GM18870 (cell line): ENCODE measurements at regions not wholly inside any gene's neighbourhood (a gene's known extent, or its start where the extent isn't known, plus 50 kb on each side); places are given as distances from the start of the nearest gene placed in this dataset.
A peak's percentile ranks its signal among the peaks of the same experiment; 100 is the strongest.
"Not testable (repeated sequence)": the region's sequence is repeated elsewhere in the genome, so short reads cannot be mapped to it uniquely, and the experiment has no call there.

Experiments used
- ATAC-seq: cut with Tn5 transposase; IDR thresholded peaks from one replicate; pipeline ENCODE4 v1.9.1; 2021; ENCODE audit warnings: moderate library complexity; ENCODE audit not compliant: unreplicated experiment

- no peak for ATAC-seq
Measured at GRCh38 chr12:72148709-72149108, 123.5 kb upstream of the TRHDE start.

GRCh38 chr12:72162875-72163274 is 109.3 kb upstream of the TRHDE start:
- no peak for ATAC-seq

GRCh38 chr12:72168851-72169250 is 103.3 kb upstream of the TRHDE start:
- no peak for ATAC-seq

- no peak for ATAC-seq
Measured at GRCh38 chr12:72173974-72174373, 98.2 kb upstream of the TRHDE start.

GRCh38 chr12:72178244-72178643 is 93.9 kb upstream of the TRHDE start:
- no peak for ATAC-seq

DNA sequence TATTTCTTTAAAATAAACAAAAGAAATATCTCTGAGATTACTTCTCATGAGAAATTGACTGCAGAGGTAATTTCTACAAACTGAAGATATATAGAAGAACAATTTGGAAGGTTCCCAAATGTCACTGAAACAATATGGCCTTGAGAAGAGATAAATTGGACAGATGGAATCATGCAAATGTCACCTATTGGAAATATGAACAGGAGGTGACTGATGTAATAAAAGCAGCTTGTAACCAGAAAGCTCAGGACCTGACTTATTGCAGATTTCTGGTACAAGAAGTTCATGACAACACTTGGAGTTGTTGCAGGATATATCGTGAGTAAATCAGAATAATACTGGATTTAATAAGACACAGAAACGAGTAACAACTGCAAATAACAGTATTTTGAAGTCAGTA is 93.3 kb upstream of the TRHDE start:
- no peak for ATAC-seq

- no peak for ATAC-seq
Measured at GRCh38 chr12:72179841-72180240, 92.3 kb upstream of the TRHDE start.

- not testable (repeated sequence) for ATAC-seq
Measured at GRCh38 chr12:72184971-72185533, 87.1 kb upstream of the TRHDE start.

- ATAC-seq = no peak
Measured at GRCh38 chr12:72189266-72189665, 82.9 kb upstream of the TRHDE start.

DNA sequence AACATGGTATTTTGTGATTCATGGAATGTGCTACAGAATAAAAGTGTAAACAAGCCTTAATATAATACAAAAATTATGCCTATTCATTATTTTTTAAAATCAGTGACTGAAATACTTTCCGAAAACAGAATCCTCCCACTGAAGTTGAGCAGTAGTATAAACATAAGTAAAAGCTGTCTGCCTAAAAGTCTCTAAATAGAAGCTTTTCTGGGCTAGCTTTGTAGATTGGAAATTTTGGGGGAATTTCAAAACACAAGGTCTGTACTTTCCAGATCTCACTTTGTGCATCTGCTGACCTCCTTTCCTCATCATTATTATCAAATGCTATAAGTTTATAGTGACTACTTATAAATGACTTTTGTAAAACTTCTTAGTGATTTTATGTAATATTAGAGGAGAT is 80.4 kb upstream of the TRHDE start:
- ATAC-seq = no peak

DNA sequence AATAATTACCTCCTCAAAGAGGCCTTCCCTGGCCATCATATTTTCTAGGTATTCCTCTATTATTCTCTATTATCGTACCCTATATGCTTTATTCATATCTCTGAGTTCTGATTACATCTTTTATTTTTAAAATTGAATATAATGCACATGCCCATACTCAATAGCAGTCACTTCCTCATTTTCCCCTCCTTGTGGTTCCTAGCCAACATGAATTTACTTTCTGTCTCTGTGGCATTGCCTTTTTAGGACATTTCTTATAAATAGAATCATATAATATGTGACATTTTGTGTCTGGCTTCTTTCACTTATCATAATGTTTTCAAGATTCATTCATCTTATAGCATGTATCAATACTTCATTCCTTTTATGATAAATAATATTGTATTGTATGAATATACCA is 74.4 kb upstream of the TRHDE start:
- peak; percentile 45 for ATAC-seq

DNA sequence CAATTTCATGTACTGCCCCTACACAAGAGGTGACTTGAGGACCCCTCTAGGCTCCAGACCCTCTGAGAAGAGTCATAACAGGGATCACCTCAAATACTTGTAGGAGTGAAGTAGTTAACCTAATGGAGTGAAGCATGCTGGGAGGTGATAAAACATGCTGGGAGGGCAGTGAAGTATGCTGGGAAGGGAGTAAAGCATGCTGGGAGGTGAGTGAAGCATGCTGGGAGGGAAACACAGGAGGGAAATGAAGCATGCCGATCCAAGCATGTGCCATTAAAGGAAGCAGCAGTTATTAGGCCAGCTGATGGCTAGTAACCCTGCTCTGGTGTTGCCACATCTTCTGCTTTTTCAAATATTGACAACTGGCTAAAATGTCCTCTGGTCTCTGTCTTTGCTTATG is 70.7 kb upstream of the TRHDE start:
- no peak for ATAC-seq

GRCh38 chr12:72203764-72204335 is 68.3 kb upstream of the TRHDE start:
- peak; percentile 45 for ATAC-seq

- ATAC-seq = no peak
Measured at GRCh38 chr12:72207079-72207478, 65.1 kb upstream of the TRHDE start.

- ATAC-seq = no peak
Measured at GRCh38 chr12:72207486-72208409, 64.4 kb upstream of the TRHDE start.

DNA sequence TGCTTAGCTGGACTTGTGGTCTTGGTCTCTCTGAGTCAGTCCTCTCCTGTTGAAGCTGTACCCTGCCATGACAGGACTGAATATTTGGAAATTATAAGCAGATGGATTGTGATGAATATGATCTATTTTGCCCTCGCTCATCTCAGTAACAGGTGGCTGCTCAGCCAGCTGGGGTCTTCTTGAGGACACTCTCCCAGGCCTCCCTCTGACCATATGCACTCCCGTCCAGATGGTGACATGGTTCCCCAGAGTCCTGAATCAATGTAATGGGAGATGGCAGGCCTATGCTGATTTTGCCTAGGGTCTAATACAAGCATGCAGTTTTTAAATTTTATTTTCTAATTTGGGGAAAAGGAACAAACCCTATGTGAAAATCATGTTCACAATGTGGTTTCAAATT is 63.1 kb upstream of the TRHDE start:
- ATAC-seq = no peak

- no peak for ATAC-seq
Measured at GRCh38 chr12:72214163-72214562, 58.0 kb upstream of the TRHDE start.

DNA sequence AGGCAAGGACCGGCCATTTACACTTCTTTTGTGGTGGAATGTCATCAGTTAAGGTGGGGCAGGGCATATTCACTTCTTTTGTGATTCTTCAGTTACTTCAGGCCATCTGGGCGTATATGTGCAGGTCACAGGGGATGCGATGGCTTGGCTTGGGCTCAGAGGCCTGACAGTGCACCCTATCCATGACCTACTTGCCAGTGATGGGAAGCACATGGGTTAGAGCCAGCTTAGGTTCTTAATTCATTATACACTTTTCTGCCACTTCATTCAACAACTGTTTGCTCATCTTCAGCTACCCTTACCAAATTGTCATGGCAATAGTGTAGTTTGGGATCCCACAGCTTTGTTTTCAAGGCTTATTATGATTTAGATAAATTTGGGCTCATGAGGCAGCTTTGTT is 56.9 kb upstream of the TRHDE start:
- not testable (repeated sequence) for ATAC-seq

- peak; percentile 47 for ATAC-seq
Measured at GRCh38 chr12:72219937-72220336, 52.2 kb upstream of the TRHDE start.
